ENCODE measurements at regions not wholly inside any gene's neighbourhood (a gene's known extent, or its start where the extent isn't known, plus 50 kb on each side); places are given as distances from the start of the nearest gene placed in this dataset.

DNA sequence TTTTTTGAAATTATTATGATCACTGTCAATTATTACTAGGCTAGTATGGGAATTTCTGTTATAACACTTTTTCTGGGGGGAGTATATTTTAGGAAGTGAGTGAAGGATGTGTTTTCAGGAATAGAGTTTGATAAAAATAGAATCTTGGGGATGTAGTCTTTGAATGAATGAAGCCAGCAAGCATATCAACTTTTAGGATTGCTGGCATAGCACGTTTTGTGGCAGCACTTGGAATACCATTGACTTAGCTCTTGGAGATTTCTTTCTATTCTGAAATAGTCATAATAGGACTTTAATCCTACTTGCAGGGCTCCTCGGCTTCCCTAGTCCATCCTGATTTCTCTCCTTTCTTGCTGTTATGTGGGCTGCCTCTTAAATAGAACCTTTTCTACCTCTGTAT lies 141.6 kb downstream of the DACT1 start:
- H3K4me3 ChIP-seq (ENCODE audit: low read depth, low read length, poor library complexity, severe bottlenecking), result no peak overlapping the region
- no peak overlapping the region for H3K27ac ChIP-seq (ENCODE audit: low read depth, low read length, poor library complexity, severe bottlenecking)
- H3K36me3 ChIP-seq (ENCODE audit: insufficient read depth, low read length), result no peaks in the 10 kb centered on the region
- POLR2A ChIA-PET, result no interaction called here
- TF ChIP-seq CTCF (conservative IDR thresholded peaks at IDR 0.05; ENCODE audit: low read length), result no peak
- no peak for TF ChIP-seq EZH2phosphoT487 (IDR thresholded peaks at IDR 0.05; ENCODE audit: borderline replicate concordance, low read depth, low read length)
- H3K79me2 ChIP-seq (ENCODE audit: insufficient read depth, low read depth, low read length), result no peaks in the 10 kb centered on the region
- H3K9me3 ChIP-seq (ENCODE audit: low read length), result no peaks in the 10 kb centered on the region
- intact Hi-C loops (cut with micrococcal nuclease; ENCODE audit: unreplicated experiment), result no loop called here
- CTCF ChIA-PET (ENCODE audit: unreplicated experiment), result no interaction called here
- no peaks in the 10 kb centered on the region for H3K9me2 ChIP-seq (ENCODE audit: insufficient read depth, low read length)
- H4K20me1 ChIP-seq (ENCODE audit: insufficient read depth, low read length), result no peaks in the 10 kb centered on the region
- H3K4me2 ChIP-seq (ENCODE audit: low read length), result no peak overlapping the region
- no peak for DNase-seq (ENCODE audit: low spot score)
- no peak overlapping the region for H2AFZ ChIP-seq (ENCODE audit: low read length)
- BruUV-seq (replicated peaks), result no TSS peak
- H3K4me1 ChIP-seq (ENCODE audit: insufficient read depth, low read length, poor library complexity, severe bottlenecking), result no peaks in the 10 kb centered on the region

GRCh38 chr14:58780185-58780584 lies 142.4 kb downstream of the DACT1 start:
- Histone ChIP-seq H3K4me1 (ENCODE audit: insufficient read depth, low read length, poor library complexity, severe bottlenecking) (no peaks in the 10 kb centered on the region), H3K79me2 (ENCODE audit: insufficient read depth, low read depth, low read length) (no peaks in the 10 kb centered on the region), H3K4me2 (ENCODE audit: low read length) (no peak overlapping the region), H3K9me2 (ENCODE audit: insufficient read depth, low read length) (no peaks in the 10 kb centered on the region), H2AFZ (ENCODE audit: low read length) (no peak overlapping the region), H4K20me1 (ENCODE audit: insufficient read depth, low read length) (no peaks in the 10 kb centered on the region), H3K36me3 (ENCODE audit: insufficient read depth, low read length) (no peaks in the 10 kb centered on the region), H3K27ac (ENCODE audit: low read depth, low read length, poor library complexity, severe bottlenecking) (no peak overlapping the region), H3K9me3 (ENCODE audit: low read length) (no peaks in the 10 kb centered on the region), H3K4me3 (ENCODE audit: low read depth, low read length, poor library complexity, severe bottlenecking) (no peak overlapping the region)
- no peak for TF ChIP-seq CTCF (conservative IDR thresholded peaks at IDR 0.05; ENCODE audit: low read length)
- no peak for TF ChIP-seq EZH2phosphoT487 (IDR thresholded peaks at IDR 0.05; ENCODE audit: borderline replicate concordance, low read depth, low read length)
- ChIA-PET CTCF (ENCODE audit: unreplicated experiment) (no interaction called here), POLR2A (no interaction called here)
- intact Hi-C loops (cut with micrococcal nuclease; ENCODE audit: unreplicated experiment), result no loop called here
- no peak for DNase-seq (ENCODE audit: low spot score)
- no TSS peak for BruUV-seq (replicated peaks)

DNA sequence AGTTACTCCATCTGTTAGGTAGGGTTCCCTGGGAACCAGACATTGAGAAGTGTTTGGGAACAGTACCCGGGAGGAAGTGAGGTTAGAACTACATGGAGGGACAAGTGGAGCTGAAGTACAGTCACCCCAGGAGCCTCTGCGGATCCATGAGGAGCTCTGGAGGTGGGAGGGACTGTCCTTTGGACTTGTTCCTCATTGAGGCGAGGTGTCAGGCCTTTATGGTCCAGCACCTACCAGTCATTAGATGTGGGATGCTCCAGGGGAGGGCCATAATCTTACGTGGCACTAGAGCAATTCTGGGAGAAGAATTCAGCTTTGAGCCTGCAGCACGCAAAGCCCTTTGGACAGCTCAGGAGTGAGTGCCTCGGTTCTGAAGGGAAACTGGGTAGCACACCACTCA lies 142.8 kb downstream of the DACT1 start:
- no peak for DNase-seq (ENCODE audit: low spot score)
- CTCF ChIA-PET (ENCODE audit: unreplicated experiment), result no interaction called here

More for the DNA sequence above, 142.8 kb downstream of the DACT1 start:
- no TSS peak for BruUV-seq (replicated peaks)
- Histone ChIP-seq H4K20me1 (ENCODE audit: insufficient read depth, low read length) (no peaks in the 10 kb centered on the region), H3K9me3 (ENCODE audit: low read length) (no peaks in the 10 kb centered on the region), H2AFZ (ENCODE audit: low read length) (no peak overlapping the region), H3K4me3 (ENCODE audit: low read depth, low read length, poor library complexity, severe bottlenecking) (no peak overlapping the region), H3K27ac (ENCODE audit: low read depth, low read length, poor library complexity, severe bottlenecking) (no peak overlapping the region), H3K4me1 (ENCODE audit: insufficient read depth, low read length, poor library complexity, severe bottlenecking) (no peaks in the 10 kb centered on the region), H3K4me2 (ENCODE audit: low read length) (no peak overlapping the region), H3K9me2 (ENCODE audit: insufficient read depth, low read length) (no peaks in the 10 kb centered on the region), H3K36me3 (ENCODE audit: insufficient read depth, low read length) (no peaks in the 10 kb centered on the region), H3K79me2 (ENCODE audit: insufficient read depth, low read depth, low read length) (no peaks in the 10 kb centered on the region)
- POLR2A ChIA-PET, result no interaction called here
- intact Hi-C loops (cut with micrococcal nuclease; ENCODE audit: unreplicated experiment), result no loop called here
- TF ChIP-seq EZH2phosphoT487 (IDR thresholded peaks at IDR 0.05; ENCODE audit: borderline replicate concordance, low read depth, low read length), result no peak
- TF ChIP-seq CTCF (conservative IDR thresholded peaks at IDR 0.05; ENCODE audit: low read length), result no peak

Measured in OCI-LY7 (cell line).